Breast epithelium (tissue), 4 donors: ENCODE measurements at regions not wholly inside any gene's neighbourhood (a gene's known extent, or its start where the extent isn't known, plus 50 kb on each side); places are given as distances from the start of the nearest gene placed in this dataset.
"Not testable (repeated sequence)": the region's sequence is repeated elsewhere in the genome, so short reads cannot be mapped to it uniquely, and the experiment has no call there.

Experiments used
- DNase-seq, 2 donors: peaks; one replicate each; pipeline ENCODE4 v3.0.0-alpha.2; 2019; ENCODE audit warnings: low spot score in 2 of 2
- H3K27ac ChIP-seq, 2 donors: fragments of 200-600 bp; sonication (generic) in 1 of 2; one replicate each; pipeline ENCODE4 v1.5.1; 2016 to 2019; ENCODE audit warnings: mild to moderate bottlenecking in 1 of 2
- H3K27me3 ChIP-seq, 2 donors: fragments of 200-600 bp; sonication (generic) in 1 of 2; one replicate each; pipeline versions ENCODE4 v1.5.1 to v1.6.0; 2017 to 2019; ENCODE audit warnings: control low read depth in 1 of 2, mild to moderate bottlenecking in 1 of 2
- H3K36me3 ChIP-seq: fragments of 200-600 bp; one replicate; pipeline ENCODE4 v1.5.1; 2019
- H3K4me1 ChIP-seq, 2 donors: fragments of 200-600 bp; sonication (generic); one replicate each; pipeline ENCODE4 v1.5.1; 2016 to 2019; ENCODE audit warnings: control low read depth in 1 of 2
- H3K4me3 ChIP-seq, 3 donors: fragments of 200-600 bp; sonication (generic); 1 replicate in 2 of 3; 2 replicates in 1 of 3; pipeline ENCODE4 v1.5.1; 2016 to 2019; ENCODE audit warnings: mild to moderate bottlenecking in 3 of 3, moderate library complexity in 2 of 3
- H3K9me3 ChIP-seq, 2 donors: fragments of 200-600 bp; sonication (generic) in 1 of 2; one replicate each; pipeline ENCODE4 v1.5.1; 2016 to 2019; ENCODE audit warnings: control low read depth in 1 of 2
- CTCF ChIP-seq, 3 donors: fragments of 450-650 bp; IDR thresholded peaks; one replicate each; pipeline ENCODE4 v1.5.1; 2016 to 2017; ENCODE audit warnings: antibody characterized with exemption in 3 of 3, mild to moderate bottlenecking in 3 of 3, moderate library complexity in 3 of 3
- POLR2A ChIP-seq: fragments of 450-650 bp; IDR thresholded peaks from one replicate; pipeline ENCODE4 v1.6.1; 2016; ENCODE audit warnings: antibody characterized with exemption, mild to moderate bottlenecking, moderate library complexity
- POLR2AphosphoS5 ChIP-seq, 3 donors: sonication (generic); formaldehyde crosslinking; IDR thresholded peaks; one replicate each; pipeline ENCODE4 v1.6.1; 2017; ENCODE audit warnings: antibody characterized with exemption in 3 of 3
- intact Hi-C: fragments of 100-400 bp; cut with DNase I; formaldehyde crosslinking; loops from one replicate; pipeline ENCODE4 v1.15.1; 2023; ENCODE audit warnings: low total_unique reads

GRCh38 chr6:18044108-18044783 lies 56.8 kb upstream of the KIF13A start:
- Histone ChIP-seq H3K9me3 (no peaks in the 10 kb centered on the region), H3K27me3 (no peaks in the 10 kb centered on the region), H3K36me3 (no peaks in the 10 kb centered on the region), H3K4me3 (no peak overlapping the region), H3K4me1 (no peaks in the 10 kb centered on the region), H3K27ac (peak overlapping the region; percentile 71 to 82)
- DNase-seq, result no peak
- intact Hi-C loops, result no loop called here
- TF ChIP-seq POLR2AphosphoS5 (IDR thresholded peaks at IDR 0.05) (no peak), CTCF (IDR thresholded peaks at IDR 0.05) (no peak), POLR2A (no peak)

- H3K27ac ChIP-seq, result peak overlapping the region; percentile 71 to 72
- intact Hi-C loops, result no loop called here
- no peak for TF ChIP-seq POLR2AphosphoS5 (IDR thresholded peaks at IDR 0.05)
- TF ChIP-seq POLR2A, result no peak
- TF ChIP-seq CTCF (IDR thresholded peaks at IDR 0.05), result no peak
Measured at GRCh38 chr6:18042536-18043145, 55.2 kb upstream of the KIF13A start.

GRCh38 chr6:18039481-18039880 lies 52.0 kb upstream of the KIF13A start:
- DNase-seq, result no peak
- H3K4me1 ChIP-seq, result no peaks in the 10 kb centered on the region
- no peak overlapping the region for H3K4me3 ChIP-seq
- H3K27ac ChIP-seq, result no peak overlapping the region
- H3K36me3 ChIP-seq, result no peaks in the 10 kb centered on the region
- H3K9me3 ChIP-seq, result no peaks in the 10 kb centered on the region
- intact Hi-C loops, result no loop called here
- H3K27me3 ChIP-seq, result no peaks in the 10 kb centered on the region
- TF ChIP-seq POLR2AphosphoS5 (IDR thresholded peaks at IDR 0.05) (no peak), CTCF (IDR thresholded peaks at IDR 0.05) (no peak), POLR2A (no peak)

More at GRCh38 chr6:18042536-18043145, 55.2 kb upstream of the KIF13A start:
- no peaks in the 10 kb centered on the region for H3K27me3 ChIP-seq
- no peak overlapping the region for H3K4me3 ChIP-seq
- no peak for DNase-seq
- no peaks in the 10 kb centered on the region for H3K4me1 ChIP-seq
- no peaks in the 10 kb centered on the region for H3K9me3 ChIP-seq
- no peaks in the 10 kb centered on the region for H3K36me3 ChIP-seq

GRCh38 chr6:18038235-18038634 lies 50.8 kb upstream of the KIF13A start:
- H3K27me3 ChIP-seq, H3K4me3 ChIP-seq, H3K27ac ChIP-seq, H3K36me3 ChIP-seq, H3K9me3 ChIP-seq, H3K4me1 ChIP-seq, DNase-seq, intact Hi-C loops: not testable (repeated sequence)
